ENCODE measurements at regions not wholly inside any gene's neighbourhood (a gene's known extent, or its start where the extent isn't known, plus 50 kb on each side); places are given as distances from the start of the nearest gene placed in this dataset.

GRCh38 chr1:229104654-229105053, 166.3 kb upstream of the RAB4A start:
- no peak for DNase-seq

- DNase-seq: no peak
These were observed 165.8 kb upstream of the RAB4A start for GRCh38 chr1:229105109-229105508.

- DNase-seq: no peak
These were observed 164.9 kb upstream of the RAB4A start for GRCh38 chr1:229105822-229106525.

GRCh38 chr1:229106526-229107125, 164.3 kb upstream of the RAB4A start:
- DNase-seq: no peak

GRCh38 chr1:229107304-229107815, 163.6 kb upstream of the RAB4A start:
- DNase-seq: no peak

GRCh38 chr1:229107972-229108371, 162.9 kb upstream of the RAB4A start:
- DNase-seq: no peak

GRCh38 chr1:229108598-229109201, 162.2 kb upstream of the RAB4A start:
- DNase-seq: no peak

GRCh38 chr1:229109320-229109761, 161.6 kb upstream of the RAB4A start:
- DNase-seq: peak in 4 of 56 donors; percentile 16 to 38 (median 24)

- no peak for DNase-seq
These were observed 159.9 kb upstream of the RAB4A start for GRCh38 chr1:229110986-229111385.

- no peak for DNase-seq
These were observed 159.1 kb upstream of the RAB4A start for GRCh38 chr1:229111703-229112319.

GRCh38 chr1:229112832-229113548, 157.9 kb upstream of the RAB4A start:
- no peak for DNase-seq

- DNase-seq: no peak
These were observed 156.6 kb upstream of the RAB4A start for GRCh38 chr1:229114315-229114714.

GRCh38 chr1:229114850-229115365, 156.0 kb upstream of the RAB4A start:
- no peak for DNase-seq

GRCh38 chr1:229116114-229116513, 154.8 kb upstream of the RAB4A start:
- DNase-seq: no peak

GRCh38 chr1:229117664-229118300, 153.1 kb upstream of the RAB4A start:
- peak in 41 of 56 donors; percentile 12 to 77 (median 42) for DNase-seq

GRCh38 chr1:229118477-229119061, 152.3 kb upstream of the RAB4A start:
- DNase-seq: no peak

- DNase-seq: no peak
These were observed 151.8 kb upstream of the RAB4A start for GRCh38 chr1:229119161-229119560.

GRCh38 chr1:229119876-229120275, 151.0 kb upstream of the RAB4A start:
- DNase-seq: no peak

- no peak for DNase-seq
These were observed 149.0 kb upstream of the RAB4A start for GRCh38 chr1:229121845-229122436.

GRCh38 chr1:229122606-229123005, 148.3 kb upstream of the RAB4A start:
- DNase-seq: no peak
